Activated CD4-positive, alpha-beta T cell treated with anti-CD3 and anti-CD28 coated beads, Interleukin-2, amount 50 U/mL, for 1 hour (primary cell): ENCODE measurements at regions not wholly inside any gene's neighbourhood (a gene's known extent, or its start where the extent isn't known, plus 50 kb on each side); places are given as distances from the start of the nearest gene placed in this dataset.

Experiments used
- DNase-seq: peaks from one replicate; pipeline ENCODE4 v3.0.0-alpha.2; 2020

DNA sequence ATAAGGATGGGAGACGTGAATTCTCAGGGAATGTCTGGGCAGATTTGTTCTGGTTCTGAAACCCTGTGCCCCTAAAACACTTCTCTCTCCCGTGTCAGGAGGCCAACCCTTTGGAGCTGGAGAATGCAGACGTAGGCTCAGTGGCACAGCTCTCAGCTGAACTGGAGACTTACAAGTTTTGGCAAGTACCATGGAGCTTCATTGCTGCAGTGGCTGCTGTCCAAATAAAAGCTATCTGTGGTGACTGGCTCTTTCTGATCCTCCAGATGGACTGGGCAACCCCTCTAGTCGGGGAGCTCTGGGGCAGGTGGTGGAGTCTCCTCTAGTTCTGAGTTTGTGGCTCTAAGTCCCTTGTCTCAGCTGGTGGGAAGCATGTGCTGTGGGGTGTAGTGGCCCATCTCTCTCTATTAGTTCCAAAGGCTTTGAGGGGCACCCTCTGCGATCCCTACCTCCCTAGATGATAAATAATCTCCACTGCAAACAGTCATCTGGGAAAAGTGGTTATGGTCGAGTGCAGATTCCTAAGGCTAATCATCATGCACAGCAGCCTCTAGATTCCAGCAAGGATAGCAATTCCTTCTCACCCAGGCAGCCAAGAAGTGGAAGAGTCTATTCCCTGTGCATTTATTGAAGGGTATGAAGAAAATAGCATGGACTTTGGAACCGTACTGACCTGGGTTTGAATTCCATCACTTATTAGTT, 204.2 kb upstream of the KLF4 start:
- DNase-seq: no peak

DNA sequence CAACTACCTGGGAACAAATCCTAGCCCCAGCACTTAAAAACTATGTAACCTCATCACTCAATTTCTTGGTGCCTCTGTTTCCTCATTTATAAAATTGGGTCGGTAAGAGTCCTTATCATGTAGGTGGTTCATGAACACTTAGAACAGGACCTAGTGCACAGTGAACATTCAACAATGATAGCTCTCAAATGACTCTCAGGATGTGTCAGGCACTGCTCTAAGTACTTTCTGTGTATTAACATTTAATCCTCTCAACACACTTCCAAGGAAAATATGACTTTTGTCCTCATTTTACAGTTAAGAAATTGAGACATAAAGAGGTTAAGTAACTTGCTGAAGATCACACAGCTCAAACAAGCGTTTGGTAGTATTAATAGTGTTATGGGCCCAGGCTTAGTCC, 202.1 kb upstream of the KLF4 start:
- DNase-seq: no peak

DNA sequence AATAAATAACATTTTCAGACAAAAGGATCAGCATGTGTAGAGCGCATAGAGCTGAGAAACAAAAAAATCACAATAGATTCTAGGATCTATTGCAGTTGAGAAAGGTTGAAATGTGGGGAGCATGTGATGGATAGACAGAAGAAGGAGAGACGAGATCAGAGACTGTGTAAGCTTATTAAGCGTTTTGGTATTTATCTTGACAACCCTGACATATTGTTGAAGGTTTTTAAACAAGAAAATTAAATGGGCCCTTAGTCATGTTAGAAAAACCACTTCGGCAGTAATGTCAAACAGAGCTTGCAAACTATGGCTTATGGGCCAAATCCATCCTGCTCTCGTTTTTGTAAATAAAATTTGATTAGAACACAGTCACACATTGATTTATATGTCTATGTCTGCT, 200.5 kb upstream of the KLF4 start:
- no peak for DNase-seq

DNA sequence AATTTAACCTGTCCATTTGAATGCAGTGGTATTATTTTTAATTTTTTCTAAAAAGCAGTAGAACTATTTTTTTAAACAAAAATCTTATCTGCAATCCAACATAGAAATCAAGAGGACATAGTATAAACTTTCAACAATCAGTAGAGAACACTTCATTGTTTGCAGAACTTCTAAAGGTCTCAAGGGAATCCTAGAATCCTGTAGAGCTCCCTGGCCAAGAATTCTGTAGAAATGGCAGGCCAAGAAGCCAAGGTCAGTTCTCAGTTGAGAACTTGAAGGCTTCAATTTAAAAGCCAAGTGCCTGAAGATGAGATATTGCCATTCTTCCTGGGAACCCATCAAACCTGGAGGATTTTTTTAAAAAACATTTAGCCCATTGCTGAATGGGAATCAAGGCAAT, 199.2 kb upstream of the KLF4 start:
- DNase-seq: no peak

DNA sequence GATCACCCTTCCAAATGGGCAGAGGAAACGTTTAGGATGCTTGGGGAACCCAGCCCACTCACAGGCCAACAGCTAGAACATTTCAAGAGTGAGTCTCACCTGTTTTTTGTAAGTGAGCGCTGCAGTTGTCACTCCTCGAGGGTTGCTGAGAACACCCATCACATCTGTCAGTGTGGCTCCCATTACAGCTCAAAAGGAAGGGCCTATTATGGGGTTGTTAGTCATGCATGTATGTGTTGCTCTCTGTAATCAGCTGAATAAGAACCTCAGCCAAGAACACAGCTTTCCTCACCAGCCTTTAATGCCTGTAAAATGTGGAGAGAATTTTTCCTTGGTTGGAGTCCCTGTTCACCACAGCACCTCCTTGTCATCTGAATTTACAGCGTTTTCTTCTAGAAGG, 196.3 kb upstream of the KLF4 start:
- no peak for DNase-seq

DNA sequence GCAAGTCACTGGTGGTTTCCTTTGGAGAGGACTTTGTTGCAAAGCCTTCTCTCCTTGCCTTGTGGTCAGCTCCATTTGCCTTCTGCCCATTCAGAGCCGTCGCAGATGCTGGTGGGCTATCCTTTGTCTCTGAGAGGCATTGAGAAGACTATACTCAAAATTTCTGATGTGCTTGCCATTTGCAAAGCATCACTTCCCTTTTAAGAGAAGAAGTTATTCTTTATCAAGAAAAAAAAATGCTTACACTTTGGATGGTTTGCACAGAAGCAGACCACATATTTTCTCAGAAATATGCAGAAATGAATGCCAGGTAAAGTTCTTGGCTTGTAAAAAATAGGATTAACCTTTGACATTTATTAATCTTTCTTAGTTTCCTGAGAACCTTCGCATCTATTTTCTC, 195.8 kb upstream of the KLF4 start:
- DNase-seq: no peak

DNA sequence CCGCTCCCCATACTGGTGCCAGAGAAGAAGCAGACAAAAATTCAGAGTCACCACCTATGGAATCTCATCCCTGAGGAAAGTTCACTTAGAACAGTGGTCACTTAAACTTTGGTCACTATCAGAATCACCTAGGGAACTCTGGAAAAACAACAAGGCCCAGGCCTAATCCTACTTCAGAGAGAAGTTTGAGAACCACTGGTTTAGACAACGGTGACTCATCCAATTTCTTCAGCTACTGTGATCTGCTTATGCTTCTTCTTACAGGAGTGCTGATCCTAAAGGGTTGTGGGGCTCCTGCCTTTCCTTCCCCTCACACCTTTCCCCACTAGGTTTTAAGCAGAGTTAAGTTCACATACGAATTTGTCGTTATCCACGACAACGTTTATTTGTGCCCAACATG, 194.7 kb upstream of the KLF4 start:
- no peak for DNase-seq

DNA sequence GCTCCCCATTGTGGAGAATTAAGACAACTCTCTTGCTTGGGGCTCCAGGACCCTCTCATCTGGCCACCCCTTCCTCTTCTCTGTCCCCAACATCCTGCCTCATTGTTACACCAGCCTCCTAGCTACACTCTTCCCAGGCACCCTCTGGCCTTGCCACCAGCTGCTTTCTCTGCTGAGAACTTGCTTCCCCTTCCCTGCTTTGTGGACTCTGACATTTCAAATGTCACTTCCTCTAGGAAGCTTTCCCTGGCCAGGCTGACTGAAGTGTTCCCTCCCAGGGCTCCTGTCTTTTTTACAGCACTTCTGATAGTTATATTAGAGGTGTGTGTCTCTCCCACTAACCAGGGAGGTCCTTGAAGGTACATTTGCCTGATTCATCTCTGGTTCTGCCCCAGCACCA, 194.0 kb upstream of the KLF4 start:
- no peak for DNase-seq

DNA sequence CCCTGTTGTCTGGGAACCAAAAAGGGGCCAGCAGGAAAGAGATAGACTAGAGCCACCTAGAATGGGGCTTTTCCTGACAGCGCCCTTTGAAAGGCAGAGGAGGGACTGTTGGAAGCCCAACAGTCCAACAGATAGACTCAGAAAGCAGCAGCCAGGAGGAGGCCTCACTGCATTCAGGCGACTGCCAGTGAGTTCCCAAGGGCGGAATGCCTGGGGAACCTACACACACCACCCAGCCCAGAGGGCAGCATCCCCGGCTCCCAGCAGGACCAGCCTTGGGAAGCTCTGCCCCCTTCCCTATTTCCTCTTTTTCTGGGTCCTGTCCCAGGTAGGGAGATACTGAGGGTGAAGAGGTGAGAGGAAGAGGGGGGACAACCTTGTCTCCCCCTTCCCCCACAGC, 192.4 kb upstream of the KLF4 start:
- no peak for DNase-seq

DNA sequence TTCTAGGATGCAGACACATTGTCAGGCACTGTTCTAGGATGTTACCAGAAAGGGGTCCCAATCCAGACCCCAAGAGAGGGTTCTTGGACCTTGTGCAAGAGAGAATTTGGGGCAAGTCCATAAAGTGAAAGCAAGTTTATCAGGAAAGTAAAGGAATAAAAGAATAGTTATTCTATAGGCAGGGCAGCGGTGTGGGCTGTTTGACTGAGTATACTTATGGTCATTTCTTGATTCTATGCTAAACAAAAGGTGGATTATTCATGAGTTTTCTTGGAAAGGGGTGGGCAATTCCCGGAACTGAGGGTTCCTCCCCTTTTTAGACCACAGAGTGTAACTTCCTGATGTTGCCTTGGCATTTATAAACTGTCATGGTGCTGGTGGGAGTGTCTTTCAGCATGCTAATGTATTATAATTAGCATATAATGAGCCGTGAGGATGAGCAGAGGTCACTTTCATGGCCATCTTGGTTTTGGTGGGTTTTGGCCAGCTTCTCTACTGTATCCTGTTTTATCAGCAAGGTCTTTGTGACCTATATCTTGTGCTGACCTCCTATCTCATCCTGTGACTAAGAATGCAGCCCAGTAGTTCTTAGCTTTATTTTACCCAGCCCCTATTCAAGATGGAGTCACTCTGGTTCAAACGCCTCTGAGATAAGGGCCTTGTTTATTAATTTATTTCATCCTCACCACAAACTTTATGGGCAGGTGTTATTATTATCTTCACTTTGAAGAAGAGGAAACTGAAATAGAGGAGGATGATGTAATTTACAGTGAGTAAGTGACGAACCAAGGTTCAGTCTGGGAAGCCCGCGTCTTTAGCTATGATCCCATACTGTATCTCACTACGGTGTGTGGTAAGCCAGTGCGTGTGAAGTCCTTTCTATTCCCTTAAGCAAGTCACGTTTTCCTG, 186.0 kb upstream of the KLF4 start:
- no peak for DNase-seq

DNA sequence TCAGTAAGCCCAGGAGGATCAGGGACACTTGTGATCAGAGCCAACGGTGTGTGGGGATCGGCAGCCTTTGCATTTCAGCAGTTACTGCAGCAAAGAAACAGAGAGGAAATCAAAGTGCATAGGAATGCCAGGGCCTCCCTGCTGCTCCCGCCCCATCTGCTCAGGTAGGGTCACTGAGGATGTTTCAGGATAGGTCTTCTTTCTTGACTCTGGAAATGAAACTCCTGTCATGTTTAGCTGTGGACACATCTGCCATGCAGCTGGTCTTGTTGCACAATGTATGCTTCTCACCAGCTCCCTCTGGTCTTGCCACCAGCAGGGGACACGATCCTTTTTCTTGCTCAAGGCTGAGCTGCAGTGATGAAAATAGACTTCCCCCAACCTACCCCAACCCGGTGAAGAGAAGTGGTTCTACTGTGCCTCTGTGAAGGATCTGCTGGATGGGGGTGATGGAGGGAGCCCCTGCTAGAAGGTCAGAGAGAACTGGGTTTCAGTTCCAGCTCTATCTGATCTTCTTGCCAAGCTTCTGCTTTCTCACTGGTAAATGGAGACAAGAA, 185.2 kb upstream of the KLF4 start:
- DNase-seq: no peak

DNA sequence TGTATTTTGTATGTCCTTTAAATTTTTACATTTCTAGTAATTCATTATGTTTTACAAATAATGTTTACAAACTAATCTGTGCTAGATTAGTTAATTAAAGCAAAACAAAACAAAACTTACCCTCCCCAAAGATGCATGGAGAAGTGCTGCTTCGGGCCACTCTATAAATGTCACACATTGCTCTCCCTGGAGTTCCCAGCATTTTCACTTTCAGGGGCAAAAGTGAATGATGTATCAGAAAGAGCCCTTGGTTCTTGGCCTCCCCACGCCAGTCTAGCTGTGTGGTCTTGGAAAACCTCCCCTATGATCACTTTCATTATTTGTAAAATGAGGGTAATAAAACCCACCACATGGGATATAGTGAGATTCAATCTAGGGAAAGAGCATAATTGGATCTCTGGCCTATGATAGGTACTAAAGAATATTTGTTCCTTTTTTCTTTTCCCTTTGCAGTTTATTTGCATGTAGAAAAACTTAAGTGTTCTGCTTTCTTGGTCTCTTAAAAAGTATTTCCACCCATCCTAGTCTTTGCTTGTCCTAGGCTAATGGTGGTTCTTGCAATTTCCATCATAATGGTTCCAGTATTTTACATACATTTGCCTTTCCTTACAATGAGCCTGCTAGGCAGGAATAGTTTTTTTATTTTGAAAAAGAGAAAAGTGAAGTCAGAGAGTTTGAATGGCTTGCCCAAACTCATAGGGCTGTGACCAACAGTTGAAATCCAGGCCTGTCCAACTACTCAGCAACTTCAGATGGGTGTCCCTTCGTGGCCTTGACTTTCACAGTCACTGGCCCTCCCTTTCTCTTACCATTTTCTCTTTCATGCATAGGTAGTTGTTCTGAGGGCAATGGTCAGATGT, 184.5 kb upstream of the KLF4 start:
- no peak for DNase-seq

DNA sequence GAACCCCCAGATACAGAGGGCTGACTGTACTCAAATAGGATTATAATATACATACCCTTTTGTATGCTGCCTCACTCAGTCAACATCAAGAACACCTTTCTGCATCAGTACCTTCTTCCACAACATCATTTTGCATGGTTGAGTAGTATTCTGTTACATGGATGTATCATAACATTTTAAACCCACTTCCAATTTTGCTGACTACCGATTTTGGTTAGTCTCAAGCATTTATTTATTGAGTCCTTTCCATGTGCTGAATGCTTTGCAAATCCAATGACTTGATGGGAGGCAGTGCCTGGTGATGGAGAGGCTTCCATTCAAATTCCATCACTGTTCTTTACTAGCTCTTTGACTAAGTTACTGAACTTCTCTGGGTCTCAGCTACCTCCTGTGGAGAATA, 182.0 kb upstream of the KLF4 start:
- no peak for DNase-seq

DNA sequence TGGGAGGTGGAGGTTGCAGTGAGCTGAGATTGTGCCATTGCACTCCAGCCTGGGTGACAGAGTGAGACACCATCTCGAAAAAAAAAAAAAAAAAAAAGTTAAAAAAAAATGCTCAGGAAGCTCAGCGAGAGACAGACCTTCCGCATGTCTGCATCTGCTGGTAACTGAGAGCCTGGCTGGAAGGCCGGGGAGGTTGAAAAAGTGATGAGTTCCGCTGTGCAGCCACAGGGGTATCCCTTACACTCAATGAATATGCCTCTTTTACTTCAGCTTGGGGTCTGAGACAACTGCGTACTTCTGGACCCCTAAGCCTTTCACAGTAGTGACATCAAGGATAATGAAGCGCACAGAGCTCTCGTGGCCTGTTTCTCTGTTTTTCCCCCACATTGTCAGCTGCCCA, 179.9 kb upstream of the KLF4 start:
- DNase-seq: no peak

DNA sequence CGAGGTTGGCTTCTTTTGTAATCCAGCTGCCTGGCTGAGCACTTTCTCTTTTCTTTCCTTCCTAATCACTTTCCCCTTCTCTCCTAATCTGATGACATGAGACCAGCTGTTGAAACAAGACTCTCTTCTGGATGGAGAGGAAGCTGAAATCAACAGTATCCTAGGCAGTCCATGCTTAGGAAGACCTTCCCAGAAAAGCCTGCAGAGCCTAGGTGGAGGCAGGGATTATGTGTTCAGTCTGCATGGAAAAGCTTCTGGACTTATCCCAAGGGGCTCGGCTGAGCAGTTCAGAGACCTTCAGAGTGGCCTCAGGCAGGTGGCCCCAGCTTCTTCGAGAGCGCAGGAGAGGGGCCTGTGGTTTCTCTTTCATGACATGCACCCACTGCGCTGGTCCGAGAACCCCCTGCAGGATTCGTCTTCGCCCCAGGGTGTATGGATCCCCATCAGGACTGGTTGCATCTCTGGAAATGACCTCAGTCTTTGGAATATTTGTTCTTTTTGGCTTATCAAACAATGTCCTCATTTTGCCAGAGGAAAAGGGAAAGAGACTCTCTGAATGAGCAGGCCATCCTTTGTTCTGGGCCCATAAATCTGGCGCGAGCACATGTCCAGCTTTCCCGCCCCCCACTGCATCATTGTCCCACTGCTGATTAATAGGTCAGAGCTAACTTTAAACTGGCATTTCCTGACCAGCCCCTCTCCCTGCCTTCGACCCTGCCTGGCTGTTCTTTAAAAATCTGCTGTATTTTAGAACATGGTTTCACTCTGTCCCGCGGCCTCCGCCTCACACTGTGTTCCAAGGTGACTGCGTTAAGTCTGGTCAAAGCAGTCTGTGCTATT, 177.9 kb upstream of the KLF4 start:
- no peak for DNase-seq

DNA sequence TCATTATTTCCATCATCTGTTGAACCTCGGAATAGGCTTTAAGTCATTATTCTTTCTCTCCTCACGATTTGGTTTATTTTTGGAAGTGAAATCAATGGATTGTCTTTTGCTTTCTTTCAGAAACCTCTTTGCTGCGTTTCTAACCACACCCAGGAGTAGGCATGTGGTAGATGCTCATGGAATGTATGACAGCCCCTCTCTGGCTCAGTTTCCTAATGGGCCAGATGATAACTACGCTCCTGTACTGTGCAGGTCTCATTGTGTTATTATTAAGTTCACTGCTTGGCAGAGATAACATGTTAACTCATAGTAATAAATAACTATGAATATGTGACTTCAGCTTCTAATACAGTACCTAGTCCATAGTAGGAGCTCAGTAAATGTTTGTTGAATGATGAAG, 175.5 kb upstream of the KLF4 start:
- no peak for DNase-seq

DNA sequence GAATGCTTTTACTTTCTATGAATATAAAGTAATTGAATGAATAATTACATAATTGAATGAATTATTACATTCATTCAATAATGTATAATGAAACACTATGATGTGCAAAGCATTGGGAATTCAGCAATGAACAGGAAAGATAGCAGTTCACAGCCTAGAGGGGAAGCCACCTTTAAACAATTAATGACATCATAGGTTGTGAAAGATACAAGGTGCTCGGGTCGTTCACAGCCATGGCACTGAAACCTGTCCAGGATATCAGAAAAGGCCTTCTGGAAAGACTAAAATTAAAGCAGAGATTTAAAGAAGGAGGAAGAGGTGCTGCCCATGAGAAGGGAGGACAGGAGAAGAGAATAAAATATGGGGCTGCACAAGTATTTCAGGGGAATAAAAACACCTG, 171.4 kb upstream of the KLF4 start:
- DNase-seq: no peak

DNA sequence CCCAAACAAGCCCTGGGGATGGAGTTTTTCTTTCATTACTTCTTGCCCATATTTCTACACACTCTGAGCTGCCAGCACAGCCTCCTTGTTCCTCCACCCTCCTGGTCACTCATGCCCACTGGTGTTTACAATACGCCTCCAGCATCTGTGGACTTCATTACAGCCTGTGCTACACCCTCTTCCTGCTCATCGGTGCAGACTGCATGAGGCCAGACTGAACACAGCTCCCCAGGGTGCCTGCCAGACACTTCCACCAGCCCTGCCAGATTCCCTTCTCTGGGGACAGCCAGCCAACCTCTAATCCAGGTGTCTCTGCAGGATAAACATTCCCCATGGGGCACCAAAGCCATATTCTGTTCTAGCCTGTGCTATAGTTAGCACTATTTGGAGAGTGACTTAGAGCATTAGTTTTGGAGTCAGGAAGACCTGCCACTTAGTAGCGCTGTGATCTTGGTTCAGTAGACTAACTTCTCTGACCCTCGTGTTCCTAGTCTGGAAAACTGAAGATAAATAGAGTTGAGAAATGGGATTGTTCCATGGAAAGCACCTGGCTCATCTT, 163.8 kb upstream of the KLF4 start:
- no peak for DNase-seq

DNA sequence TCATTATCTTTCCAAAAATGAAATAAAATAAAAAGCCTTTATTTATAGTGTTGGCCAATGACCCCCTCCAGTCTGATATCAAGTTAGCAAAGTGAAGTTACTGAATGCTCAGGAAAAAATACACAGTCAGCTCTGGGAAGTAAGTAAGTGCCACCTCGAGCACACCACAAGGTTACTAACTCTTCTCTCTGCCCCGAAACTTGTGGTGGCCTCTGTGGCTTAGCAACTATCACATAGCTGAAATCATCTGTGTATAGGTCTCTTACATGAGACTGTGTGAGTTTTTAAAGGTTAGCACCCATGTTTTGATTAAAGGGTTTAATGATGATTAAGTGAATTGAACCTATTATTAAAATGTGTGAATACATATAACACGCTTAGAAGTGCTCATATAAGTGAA, 161.4 kb upstream of the KLF4 start:
- no peak for DNase-seq

DNA sequence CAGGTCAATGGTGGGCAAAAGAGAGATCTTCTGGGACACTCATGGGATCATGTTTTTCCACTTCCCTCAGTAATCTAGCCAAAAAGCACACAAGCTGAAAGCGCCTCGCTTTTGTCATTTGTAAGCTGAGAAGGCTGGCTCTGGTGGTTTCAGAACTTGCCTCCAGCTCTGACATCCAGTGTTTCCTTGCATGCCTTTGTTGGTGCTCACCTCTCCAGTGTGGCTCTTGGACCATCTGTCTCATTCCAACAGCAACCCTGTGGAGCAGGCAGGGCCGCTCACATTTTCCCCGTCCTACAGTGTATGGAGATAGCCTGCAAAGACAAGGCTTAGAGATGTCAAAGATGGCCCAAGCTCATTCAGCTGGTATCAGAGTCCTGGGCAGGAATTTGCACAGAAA, 160.8 kb upstream of the KLF4 start:
- DNase-seq: no peak

DNA sequence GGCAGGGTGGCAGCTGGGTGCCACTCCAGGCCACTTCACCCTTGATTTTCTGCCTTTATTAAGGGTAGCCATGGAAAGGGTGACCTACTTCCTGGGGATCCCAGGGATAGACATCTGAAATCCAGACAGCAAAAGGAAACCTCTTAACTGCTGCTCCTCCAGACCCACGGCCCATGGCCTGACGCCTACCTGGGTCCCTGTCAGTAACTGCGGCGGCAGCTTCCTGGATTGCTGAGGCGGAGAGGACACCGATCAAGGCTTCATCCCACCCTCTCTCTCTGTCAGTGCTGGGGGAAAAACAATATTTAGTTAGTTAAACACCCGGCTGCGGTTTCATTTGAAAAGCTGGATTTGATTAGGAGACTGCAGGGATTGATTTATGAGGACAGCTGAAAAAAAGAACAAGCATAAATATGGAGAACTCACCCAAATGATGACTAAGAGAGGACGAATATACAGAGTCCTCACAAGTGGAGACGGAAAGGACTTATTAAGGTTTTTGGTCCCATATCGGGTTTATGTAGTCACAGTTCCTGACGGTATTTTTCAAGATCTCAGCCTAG, 158.7 kb upstream of the KLF4 start:
- no peak for DNase-seq

DNA sequence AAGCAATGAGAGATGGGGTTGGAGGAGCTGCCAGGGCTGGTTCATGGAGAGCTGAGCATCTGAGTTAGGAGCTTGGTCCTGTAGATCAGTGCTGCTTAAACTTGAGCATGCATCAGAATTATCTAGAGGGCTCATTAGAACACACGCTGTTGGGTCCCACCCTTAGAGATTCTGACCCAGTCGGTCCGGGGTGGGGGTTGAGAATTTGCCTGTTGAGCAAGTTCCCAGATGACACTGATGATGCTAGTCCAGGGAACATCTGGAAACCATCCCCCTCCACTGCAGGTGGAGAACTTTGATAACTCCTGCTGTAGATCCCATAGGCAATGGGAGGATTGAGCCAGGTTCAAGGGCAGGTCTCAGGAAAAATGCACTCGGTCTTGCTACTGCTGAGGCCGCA, 158.0 kb upstream of the KLF4 start:
- DNase-seq: no peak
